Stimulated activated CD4-positive, alpha-beta T cell treated with anti-CD3 and anti-CD28 coated beads, Interleukin-1b, Interleukin-23, amount 100 ng/mL, for 4 hours (primary cell): ENCODE measurements at regions not wholly inside any gene's neighbourhood (a gene's known extent, or its start where the extent isn't known, plus 50 kb on each side); places are given as distances from the start of the nearest gene placed in this dataset.
A peak's percentile ranks its signal among the peaks of the same experiment; 100 is the strongest.

Experiments used
- DNase-seq, 2 donors: peaks; one replicate each; pipeline ENCODE4 v3.0.0-alpha.2; 2020; ENCODE audit warnings: low read depth in 2 of 2

DNA sequence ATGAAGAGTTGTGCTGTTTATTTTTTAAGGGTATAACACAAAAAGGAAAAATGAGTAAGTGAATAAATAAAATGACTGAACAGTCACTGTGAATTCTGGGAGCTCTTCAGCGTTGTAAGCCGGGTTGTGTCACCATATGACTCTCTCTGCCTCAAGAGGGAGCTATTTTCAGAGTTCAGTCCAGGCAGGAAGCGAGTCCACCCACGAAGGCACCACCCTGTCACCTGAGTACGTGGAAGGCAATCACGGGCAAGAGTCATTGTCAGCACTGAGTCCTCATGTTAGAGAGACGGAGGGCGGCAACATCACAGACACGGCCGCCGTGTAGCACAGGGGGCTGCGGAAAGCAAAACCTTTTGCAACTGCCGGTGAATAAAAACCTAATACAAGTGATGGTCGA is 227.6 kb downstream of the UTP18 start:
- peak in 1 of 2 donors; percentile 0 for DNase-seq

DNA sequence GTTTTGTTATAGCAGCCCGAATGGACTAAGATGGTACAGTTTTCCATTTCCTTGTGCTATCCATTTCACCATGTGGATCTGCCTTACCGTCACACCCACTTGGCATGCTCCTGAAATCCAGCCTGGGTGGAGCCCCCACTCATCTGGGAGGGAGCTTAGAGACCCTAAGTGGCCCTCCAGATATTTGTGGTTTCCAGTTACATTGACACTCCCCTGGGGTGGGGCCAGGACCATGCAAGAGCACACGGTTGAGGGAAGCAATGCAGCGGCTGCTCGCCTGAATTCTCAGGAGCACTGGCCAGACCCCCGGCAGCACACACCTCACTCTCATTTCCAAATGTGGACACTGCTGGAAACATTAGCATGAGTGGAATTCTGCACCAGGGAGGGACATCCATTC is 231.1 kb downstream of the UTP18 start:
- no peak for DNase-seq

DNA sequence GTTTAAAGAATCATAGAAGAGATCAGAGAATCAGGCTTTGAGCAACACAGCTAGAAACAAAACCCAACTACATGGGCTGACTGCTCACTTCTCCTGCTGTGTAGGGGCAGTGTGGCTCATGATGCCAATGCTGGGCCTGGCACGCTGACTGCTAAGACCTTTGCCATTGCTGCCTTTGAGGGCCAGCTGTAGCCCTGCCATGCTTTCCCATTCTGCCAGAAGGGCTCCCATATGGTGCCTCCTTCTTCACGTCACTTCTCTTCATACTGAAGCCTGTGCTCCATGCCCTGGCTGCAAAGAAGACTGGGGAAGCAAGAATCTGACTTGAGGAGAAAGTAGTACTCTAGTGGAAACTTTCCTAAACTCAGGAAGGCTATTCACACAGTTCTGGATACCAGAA is 232.9 kb downstream of the UTP18 start:
- no peak for DNase-seq

DNA sequence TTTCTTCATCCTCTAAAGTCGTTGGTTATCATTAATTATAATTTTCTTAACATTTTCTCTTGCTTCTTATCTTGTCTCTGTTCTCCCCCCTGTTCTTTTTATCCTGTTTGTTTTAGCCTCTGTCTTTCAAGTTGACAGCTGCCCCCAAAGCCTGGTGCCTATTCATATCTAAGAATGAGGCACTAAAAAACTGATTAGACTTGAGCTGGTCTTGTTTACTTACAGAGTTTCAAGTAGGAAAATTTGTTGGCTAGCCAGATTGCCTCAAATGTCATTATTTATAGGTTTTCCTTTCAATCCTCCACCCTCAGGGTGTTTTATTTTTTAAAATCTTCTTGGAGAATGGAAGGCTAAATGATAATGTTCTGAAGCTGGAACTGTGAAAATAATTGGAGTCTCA is 236.0 kb downstream of the UTP18 start:
- no peak for DNase-seq

DNA sequence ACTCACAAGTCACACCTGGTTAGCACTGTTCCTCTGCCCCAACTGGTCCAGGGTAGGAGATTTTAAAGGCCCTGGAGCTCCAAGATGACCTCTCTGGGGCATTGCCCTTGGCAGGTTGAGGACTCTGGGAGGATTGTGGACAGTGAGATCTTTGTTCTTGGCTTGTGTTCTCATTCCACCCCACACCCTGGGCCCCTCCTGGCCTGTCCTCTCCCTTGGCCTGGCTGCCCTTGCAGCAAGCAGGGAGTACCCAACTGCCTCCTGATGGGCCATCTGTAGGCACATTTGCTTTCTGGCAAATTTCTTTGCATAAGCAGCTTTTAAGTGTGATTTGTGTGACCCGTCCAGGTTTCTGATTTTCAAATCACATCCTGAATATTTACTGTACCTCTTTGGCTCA is 239.6 kb downstream of the UTP18 start:
- no peak for DNase-seq

DNA sequence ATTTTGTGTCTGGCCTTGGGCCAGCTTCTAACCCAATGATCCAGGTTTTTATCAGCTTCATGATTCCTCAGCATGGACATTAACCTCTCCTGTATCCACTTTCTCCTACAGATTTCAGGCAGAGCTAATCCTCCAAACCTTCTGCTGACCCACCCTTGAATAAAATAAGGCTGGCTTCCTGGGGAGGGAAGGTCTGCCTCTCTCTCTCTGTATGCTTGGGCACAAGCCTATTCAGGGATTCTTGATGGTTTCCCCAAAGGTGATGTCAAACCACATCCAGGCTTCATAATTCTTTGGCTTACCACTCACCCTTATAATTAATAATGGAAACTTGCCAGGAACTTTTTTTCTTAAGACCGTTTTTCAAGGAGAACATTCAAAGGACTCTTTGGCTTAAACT is 240.1 kb downstream of the UTP18 start:
- DNase-seq: no peak

DNA sequence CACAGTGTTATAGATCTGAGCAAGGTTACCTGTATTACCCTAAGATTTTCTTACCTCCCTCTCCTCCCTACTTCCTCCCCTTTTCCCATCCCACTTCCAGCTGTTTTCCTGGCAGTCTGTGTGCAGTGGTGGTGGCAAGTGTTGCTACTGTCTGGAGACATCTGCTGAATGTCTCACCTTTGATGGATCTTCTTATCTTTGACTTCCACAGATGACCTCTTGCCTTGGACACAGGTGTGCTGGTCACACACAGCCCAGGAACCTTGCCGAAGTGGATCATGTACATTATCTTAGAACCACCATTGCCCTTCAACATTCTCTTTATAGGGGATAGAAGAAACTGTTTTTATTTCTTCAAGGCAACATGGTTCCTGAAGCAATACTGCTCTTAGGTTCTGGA is 245.1 kb downstream of the UTP18 start:
- no peak for DNase-seq

DNA sequence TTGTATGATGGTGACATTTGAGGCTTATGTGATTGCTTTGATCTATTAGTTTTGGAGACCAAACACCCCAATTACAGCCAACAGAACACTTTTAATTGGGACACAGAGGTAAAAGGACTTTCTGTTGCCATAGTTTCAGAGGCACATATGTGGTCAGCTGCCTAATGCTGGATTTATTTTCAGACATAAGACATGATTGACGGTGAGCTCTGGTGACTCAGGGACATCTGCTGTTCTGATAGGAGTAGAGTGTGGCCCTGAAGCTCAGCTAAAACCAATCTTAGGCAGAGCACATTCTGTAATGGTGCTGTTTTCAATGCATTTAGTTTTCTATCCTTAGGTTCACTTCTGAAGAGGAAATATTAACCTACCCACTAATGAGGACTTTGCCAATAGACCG is 247.1 kb downstream of the UTP18 start:
- DNase-seq: no peak

DNA sequence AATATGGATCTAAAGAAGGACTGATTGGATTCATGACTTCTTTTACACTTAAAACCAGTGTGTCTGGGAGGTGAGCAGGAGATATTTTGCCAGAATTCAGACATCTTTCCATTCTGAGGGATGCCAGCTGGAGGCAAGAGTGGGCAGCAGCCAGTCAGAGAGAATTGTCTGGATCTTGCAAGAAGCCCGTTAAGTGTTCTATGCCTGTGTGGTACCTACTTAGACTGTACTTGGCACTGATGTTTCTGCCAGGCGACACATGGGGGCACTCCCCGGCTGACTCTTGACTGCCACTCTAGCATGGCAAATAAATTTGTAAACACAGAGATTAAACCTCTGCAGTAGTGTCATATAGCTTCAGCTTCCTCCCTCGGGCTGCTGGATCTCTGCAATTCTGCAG is 247.7 kb downstream of the UTP18 start:
- DNase-seq: no peak

DNA sequence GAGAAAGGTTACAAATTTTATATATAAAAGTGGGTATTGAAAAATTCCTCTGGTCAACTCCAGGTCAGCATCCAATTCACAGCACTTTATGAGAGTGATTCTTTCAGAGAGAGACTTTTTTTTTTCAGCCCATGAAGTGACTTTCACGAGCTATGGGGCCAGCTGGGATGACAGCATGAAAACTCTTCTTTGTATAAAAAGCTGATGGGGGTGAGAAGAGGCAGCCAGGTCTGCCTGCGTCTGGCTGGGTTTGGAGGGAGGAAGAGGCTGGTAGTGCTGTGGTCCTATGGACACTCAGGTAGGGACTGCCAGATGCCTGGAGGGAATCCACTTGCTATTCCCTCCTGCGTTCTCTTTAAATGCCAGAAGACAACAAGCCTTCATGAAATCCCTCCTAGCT is 250.6 kb downstream of the UTP18 start:
- no peak for DNase-seq

DNA sequence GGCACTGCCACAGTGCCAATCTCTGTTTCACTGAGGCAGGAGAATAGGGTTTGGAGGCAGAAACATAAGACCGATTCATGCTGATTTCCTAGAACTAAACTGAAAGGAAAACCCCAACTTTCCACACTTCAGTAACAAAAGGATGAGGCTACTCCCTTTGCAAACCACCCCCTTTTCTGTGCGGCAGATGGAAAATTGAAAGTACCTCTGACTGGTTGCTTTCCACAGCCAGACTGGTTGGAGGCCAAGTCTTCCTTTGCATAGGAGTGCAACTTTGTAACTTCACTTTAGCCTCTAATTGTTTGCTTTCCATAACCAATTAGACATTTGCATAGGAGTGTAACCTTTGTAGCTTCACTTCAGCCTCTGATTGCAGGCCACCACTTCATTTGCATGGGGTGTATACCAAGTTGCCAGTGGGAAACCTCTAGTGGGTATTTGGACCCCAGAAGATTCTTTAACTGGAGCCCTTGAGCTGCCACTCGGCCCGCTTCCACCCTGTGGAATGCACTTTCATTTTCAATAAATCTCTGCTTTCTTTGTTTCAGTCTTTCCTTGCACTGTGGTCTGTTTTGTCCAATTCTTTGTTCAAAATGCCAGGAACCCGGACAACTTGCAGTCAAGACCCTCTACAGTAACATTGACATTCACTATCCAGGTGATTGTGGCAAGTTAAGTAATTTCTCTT is 252.0 kb downstream of the UTP18 start:
- no peak for DNase-seq

DNA sequence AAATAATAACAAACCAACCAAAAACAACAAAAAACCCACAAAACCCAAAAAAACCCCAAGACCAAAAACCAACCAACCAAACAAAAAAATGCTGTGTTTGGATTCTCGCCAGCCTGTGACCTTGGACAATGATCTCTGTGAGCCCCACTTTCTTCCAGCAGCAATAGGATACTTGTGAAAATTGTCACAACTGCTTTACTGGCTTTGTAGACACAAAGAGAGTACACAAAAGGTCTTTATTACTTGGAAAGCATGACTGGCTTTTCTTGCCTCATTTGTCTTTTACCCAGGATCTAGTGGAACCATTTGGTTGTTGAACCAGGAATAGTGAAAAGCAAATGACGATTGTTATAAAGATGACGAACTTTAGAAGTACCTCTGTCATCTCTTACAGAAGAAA is 256.6 kb downstream of the UTP18 start:
- DNase-seq: no peak

DNA sequence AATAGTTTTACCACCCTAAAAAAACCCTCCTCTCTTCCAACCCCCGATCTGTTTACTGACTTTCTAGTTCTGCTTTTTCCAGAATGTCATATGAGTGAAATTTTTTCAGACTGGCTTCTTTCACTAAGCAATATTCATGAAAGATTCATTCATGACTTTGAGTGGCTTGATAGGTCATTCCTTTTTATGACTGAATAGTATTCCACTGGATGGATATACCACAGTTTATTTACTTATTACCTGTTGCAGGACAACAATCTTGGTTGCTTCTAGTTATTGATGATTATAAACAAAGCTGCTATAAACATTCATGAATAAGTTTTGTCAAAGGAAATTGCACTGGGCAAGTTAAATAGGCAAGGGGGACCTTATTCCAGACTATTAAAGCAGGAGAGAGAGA is 264.2 kb downstream of the UTP18 start:
- no peak for DNase-seq

DNA sequence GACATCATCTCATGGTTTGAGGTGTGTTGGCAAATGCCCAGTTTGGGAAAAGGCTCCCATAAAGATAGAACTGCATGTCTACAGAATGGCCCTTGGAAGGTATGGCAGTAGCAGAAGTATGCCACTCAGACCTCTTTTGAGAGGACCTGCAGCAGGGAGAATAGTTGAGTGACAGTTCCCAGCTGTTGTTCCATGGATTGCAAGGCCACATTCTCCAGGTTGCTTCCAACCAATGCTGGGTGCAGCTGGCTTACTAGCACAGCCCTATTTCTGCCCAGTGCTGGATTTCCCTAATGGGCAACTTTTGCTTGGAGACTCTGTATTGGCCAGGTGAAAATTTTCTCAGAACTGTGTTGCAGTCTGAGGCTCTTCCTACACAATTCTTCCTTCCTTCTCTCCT is 266.2 kb downstream of the UTP18 start:
- DNase-seq: no peak

DNA sequence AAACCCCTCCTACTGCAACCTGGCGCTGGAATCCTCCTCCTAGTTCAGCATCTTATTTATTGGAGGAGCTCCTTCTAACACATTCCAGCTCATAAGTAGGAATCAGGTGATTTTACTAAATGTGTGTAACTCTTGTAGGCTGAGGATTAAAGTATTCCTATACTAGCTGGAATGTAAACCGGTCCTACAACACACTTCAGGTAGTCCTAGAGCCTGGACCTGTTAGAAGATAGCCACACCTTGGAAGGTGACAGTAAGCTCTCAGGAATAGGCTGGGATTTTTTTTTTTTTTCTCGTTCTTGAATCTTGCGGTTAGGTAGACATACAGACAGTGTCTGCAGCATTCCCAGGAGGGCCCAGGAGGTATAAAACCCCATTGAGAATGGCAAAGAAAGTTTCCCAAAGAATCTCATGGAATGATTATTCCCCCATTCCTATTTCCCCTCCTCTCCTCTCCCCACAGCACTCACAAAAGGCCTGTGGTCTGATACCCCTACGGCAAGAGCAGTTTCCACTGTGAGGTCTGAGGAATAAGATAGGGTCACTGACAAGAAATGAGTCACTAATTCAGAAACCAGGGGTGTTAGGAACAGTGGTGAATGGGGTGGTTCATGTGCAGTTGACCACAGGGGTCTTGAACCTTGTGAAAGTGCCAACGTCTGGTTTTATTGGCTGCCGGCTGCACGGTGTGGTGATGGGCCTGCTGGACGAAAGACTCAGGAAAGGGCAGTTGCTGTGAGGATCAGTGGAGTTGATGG is 267.1 kb downstream of the UTP18 start:
- no peak for DNase-seq

DNA sequence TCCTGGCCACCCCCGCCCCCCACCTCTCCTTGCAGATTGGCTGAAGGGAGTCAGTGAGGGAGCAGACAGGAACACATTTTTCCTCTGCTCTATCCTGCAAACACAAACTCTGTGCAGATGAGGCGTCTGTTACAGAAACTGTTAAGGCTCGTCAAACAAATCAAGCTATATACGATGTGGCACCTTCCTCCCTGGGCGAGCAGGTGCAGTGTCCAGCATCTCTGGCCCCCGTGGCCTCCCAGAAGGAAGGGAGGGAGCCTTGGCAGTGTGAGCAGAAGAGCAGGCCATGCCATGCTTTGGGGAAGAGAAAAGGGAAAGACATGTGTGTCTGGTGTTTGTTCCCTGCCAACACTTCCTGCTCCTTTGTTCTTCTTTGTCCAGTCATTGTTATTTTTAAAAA is 267.8 kb downstream of the UTP18 start:
- DNase-seq: no peak

DNA sequence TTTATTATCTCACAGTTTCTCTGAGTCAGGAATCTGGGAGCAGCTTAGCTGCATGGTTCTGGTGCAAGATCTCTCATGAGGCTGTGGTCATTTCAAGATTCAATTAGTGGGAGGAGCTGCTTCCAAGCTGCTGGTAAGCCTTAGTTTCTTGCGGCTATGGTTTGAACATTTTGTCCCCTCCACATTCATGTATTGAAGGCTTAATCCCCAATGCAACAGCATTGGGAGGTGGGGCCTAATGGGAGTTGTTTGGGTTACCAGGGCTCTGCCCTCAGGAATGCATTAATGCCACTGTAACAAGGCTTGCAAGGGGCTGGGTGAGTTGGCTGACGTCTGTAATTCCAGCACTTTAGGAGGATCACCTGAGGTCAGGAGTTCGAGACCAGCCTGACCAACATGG is 272.9 kb downstream of the UTP18 start:
- DNase-seq: no peak

DNA sequence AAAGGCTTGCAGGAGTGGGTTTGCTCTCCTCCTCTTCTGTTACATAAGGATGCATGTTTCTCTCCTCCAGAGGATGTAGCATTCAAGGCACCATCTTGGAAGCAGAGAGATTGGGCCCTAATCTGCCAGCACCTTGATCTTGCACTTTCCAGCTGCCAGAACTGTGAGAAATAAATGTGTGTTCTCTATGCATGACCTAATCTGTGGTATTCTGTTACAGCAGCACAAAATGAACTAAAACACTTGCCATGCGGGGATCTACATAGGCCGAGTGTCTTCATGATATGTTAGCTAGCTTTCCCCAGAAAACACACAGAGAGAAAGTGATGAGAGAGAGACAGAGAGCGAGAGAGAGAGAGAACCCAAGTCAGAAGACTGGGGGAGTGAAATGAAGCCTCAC is 273.5 kb downstream of the UTP18 start:
- no peak for DNase-seq

DNA sequence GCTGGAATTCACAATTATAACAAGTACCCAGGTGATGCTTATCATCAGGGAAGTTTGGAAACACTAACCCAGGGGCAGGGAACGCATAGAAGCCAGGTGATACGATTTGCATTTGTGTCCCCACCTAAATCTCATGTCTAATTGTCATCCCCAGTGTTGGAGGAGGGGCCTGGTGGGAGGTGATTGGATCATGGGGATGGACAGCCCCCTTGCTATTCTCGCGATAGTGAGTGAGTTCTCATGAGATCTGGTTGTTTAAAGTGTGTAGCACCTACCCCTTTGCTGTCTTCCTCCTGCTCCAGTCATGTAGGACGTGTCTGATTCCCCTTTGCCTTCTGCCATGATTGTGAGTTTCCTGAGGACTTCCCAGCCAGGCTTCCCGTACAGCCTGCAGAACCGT is 276.3 kb downstream of the UTP18 start:
- no peak for DNase-seq

DNA sequence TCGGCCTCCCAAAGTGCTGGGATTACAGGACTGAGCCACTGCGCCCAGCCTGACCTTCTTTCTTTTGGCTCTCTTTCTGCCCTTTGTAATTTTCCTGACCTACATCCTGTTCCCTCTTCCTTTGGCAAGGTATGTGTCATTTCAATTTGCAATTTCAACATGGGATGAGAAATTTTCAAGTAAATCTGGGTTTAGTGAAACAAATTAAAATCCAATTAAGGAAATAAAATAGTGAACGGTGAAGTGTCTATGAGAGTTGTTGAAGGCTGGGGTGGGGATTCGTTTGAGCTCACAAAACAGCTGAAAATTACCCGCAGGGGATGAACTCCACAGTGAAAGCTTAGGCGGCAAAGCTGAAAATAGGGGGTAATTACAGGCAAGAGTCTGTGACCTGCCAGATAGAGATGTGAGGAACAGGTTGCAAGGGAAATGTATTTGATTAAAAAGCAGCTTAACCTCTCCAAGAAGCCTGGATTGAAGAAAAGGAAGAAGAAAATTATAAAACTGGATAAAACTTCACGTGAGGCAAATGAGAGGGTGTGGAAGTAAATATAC is 277.7 kb downstream of the UTP18 start:
- no peak for DNase-seq

DNA sequence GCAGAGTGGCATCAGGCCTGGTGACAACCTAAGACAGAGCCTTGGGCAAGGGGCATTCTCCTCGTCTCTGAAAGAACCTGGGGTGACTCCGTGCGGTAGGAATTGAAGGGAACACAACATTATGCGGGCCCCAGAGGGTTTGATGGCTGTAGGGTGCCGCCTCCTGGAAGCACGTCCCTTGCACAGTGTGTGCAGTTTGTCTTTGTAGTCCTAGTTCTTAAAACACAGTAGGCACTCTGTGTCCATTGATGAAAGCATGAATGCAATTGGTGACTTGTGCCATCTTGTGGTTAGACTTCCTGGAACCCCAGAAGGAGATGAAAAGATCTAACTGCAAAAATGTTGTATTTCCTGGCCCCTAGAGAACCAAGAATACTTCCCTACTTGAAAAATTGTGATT is 279.8 kb downstream of the UTP18 start:
- no peak for DNase-seq

DNA sequence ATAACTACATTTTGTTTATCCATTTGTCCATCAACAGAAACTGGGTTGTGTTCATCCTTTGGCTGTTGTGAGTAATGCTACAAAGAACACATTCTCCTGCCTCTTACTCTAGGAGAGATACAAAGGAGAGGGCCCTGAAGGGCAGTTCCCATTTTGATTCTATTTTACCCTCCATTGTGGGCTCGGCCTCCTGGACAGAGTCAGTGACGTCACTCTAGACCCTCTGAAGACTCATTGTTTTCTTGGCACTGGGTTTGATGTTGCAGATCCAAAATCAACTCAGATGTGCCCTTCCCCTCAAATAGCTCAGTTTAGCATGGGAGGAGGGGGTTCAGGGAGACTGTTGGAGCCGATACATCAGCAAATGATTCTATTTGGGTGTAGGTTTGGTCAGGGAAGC is 280.9 kb downstream of the UTP18 start:
- DNase-seq: no peak

DNA sequence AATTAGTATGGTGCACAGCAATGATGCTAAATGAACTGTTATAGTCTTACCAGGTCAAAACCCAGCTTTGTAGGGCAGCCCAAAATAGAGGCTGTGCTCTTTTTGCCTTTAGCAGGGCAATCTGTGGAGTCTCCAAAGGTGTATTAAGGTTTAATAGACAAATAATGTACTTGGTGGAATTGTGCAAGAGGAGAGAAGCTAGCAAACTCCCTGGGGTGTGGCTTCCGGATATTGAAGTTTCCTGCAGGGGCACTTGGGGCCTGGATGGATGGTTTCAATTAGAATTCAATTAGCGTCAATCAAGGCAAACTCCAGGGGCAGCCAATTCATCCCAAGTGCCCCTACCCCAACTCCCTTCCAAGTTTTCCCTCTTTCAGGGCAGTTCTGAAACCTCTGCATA is 285.8 kb downstream of the UTP18 start:
- no peak for DNase-seq

DNA sequence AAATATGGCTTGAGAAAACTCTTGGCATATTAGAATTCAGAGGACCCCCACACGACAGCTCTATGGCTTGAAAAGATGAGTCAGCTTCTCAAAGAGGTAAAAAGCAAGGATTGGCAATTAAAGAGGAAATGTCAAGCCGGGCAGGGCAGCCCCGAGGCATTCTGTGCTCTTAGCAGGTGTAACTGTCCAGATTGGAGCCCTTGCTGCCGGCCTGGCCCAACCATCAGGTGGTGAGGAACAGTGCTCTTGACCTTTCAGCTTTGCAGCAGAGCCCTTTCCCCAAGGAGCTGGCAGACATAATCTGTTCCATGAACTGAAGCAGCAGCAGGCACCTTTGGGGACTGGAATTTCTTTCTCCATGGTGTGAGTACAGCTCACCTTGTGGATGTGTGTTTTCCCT is 287.8 kb downstream of the UTP18 start:
- DNase-seq: no peak
